ENCODE measurements at regions not wholly inside any gene's neighbourhood (a gene's known extent, or its start where the extent isn't known, plus 50 kb on each side); places are given as distances from the start of the nearest gene placed in this dataset.

DNA sequence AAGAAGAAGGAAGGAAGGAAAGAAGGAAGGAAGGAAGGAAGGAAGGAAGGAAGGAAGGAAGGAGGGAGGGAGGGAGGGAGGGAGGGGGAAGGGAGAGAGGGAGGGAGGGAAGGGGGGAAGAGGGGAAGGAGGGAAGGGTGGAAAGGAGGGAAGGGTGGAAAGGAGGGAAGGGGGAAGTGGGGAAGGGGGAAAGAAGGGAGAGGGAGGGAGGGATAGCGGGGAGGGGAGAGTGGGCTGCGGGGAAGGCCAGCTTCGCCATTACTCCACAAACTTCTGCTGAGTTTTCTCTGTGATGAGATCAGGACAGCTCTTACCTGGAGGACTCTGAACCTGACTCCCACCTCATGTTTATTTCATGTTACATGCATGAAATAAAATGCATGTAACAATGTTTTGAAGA is 601.5 kb upstream of the FSHR start:
- TF ChIP-seq EZH2 (IDR thresholded peaks at IDR 0.05; ENCODE audit: low read length) = no peak
- TF ChIP-seq, protein P1, sequence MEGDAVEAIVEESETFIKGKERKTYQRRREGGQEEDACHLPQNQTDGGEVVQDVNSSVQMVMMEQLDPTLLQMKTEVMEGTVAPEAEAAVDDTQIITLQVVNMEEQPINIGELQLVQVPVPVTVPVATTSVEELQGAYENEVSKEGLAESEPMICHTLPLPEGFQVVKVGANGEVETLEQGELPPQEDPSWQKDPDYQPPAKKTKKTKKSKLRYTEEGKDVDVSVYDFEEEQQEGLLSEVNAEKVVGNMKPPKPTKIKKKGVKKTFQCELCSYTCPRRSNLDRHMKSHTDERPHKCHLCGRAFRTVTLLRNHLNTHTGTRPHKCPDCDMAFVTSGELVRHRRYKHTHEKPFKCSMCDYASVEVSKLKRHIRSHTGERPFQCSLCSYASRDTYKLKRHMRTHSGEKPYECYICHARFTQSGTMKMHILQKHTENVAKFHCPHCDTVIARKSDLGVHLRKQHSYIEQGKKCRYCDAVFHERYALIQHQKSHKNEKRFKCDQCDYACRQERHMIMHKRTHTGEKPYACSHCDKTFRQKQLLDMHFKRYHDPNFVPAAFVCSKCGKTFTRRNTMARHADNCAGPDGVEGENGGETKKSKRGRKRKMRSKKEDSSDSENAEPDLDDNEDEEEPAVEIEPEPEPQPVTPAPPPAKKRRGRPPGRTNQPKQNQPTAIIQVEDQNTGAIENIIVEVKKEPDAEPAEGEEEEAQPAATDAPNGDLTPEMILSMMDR (optimal IDR thresholded peaks at IDR 0.05 in 1 of 3, IDR thresholded peaks at IDR 0.05 in 1 of 3, conservative IDR thresholded peaks at IDR 0.05 in 1 of 3; ENCODE audit: extremely low read depth in 1 of 3, insufficient read depth in 2 of 3, low read length in 3 of 3) = no peak
- H3K9me1 ChIP-seq (ENCODE audit: control insufficient read depth, extremely low read depth, insufficient read depth, low read length) = no peaks in the 10 kb centered on the region
- no peak overlapping the region for H3K4me2 ChIP-seq (ENCODE audit: control insufficient read depth, extremely low read depth, insufficient read depth, low read depth, low read length)
- H3K4me3 ChIP-seq (ENCODE audit: control insufficient read depth in 2 of 3, extremely low read depth in 1 of 3, insufficient read depth in 2 of 3, low read depth in 1 of 3, low read length in 3 of 3) = no peak overlapping the region
- no peak overlapping the region for H3K9ac ChIP-seq (ENCODE audit: control insufficient read depth, extremely low read depth, insufficient read depth, low read length)
- no peaks in the 10 kb centered on the region for H3K79me2 ChIP-seq (ENCODE audit: control insufficient read depth, insufficient read depth, low read length)
- no peak overlapping the region for H2AFZ ChIP-seq (ENCODE audit: control insufficient read depth, low read length)
- H3K27ac ChIP-seq (ENCODE audit: control insufficient read depth, insufficient read depth, low read length) = no peak overlapping the region
- no peaks in the 10 kb centered on the region for H3K9me3 ChIP-seq (ENCODE audit: control insufficient read depth, low read depth, low read length)
- H3K36me3 ChIP-seq (ENCODE audit: control insufficient read depth in 2 of 2, extremely low read depth in 1 of 2, insufficient read depth in 2 of 2, low read length in 2 of 2) = no peaks in the 10 kb centered on the region
- FAIRE-seq (no peak), DNase-seq (ENCODE audit: low read depth, low spot score) (no peak)
- no peaks in the 10 kb centered on the region for H4K20me1 ChIP-seq (ENCODE audit: control insufficient read depth, extremely low read depth, insufficient read depth, low read length)
- dilution Hi-C loops (cut with MboI; ENCODE audit: extremely low pct_ligation_motif_present, low sequenced_read_pairs) = no loop called here
- no peaks in the 10 kb centered on the region for H3K27me3 ChIP-seq (ENCODE audit: control insufficient read depth, extremely low read depth, insufficient read depth, low read length)
- H3K4me1 ChIP-seq (ENCODE audit: control insufficient read depth, extremely low read depth, insufficient read depth, low read length) = no peaks in the 10 kb centered on the region

DNA sequence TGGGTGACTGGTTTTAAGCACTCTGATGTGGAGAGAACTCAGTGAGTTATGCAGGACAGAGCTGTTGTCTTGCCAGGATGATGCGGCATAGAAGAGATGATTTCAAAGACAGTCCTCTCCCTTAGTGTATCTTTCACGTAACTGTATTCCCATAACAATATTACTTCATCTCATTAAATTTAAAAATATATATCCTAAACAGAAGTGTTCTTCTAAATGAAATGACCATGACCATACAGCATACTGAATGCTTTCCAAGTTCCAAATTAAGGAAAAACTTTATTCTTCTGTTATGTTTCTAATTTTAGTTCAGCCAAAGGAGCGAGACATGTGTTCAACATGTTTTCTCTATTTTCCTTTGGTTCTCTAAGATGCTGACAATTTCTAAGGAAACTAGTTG is 600.1 kb upstream of the FSHR start:
- H3K27ac ChIP-seq (ENCODE audit: control insufficient read depth, insufficient read depth, low read length) = no peak overlapping the region

More for the DNA sequence above, 600.1 kb upstream of the FSHR start:
- Histone ChIP-seq H3K9me3 (ENCODE audit: control insufficient read depth, low read depth, low read length) (no peaks in the 10 kb centered on the region), H3K27me3 (ENCODE audit: control insufficient read depth, extremely low read depth, insufficient read depth, low read length) (no peaks in the 10 kb centered on the region), H2AFZ (ENCODE audit: control insufficient read depth, low read length) (no peak overlapping the region), H3K9me1 (ENCODE audit: control insufficient read depth, extremely low read depth, insufficient read depth, low read length) (no peaks in the 10 kb centered on the region), H3K79me2 (ENCODE audit: control insufficient read depth, insufficient read depth, low read length) (no peaks in the 10 kb centered on the region), H3K36me3 (ENCODE audit: control insufficient read depth in 2 of 2, extremely low read depth in 1 of 2, insufficient read depth in 2 of 2, low read length in 2 of 2) (no peaks in the 10 kb centered on the region), H3K4me1 (ENCODE audit: control insufficient read depth, extremely low read depth, insufficient read depth, low read length) (no peaks in the 10 kb centered on the region), H4K20me1 (ENCODE audit: control insufficient read depth, extremely low read depth, insufficient read depth, low read length) (no peaks in the 10 kb centered on the region), H3K9ac (ENCODE audit: control insufficient read depth, extremely low read depth, insufficient read depth, low read length) (no peak overlapping the region), H3K4me3 (ENCODE audit: control insufficient read depth in 2 of 3, extremely low read depth in 1 of 3, insufficient read depth in 2 of 3, low read depth in 1 of 3, low read length in 3 of 3) (no peak overlapping the region), H3K4me2 (ENCODE audit: control insufficient read depth, extremely low read depth, insufficient read depth, low read depth, low read length) (no peak overlapping the region)
- dilution Hi-C loops (cut with MboI; ENCODE audit: extremely low pct_ligation_motif_present, low sequenced_read_pairs) = no loop called here
- DNase-seq (ENCODE audit: low read depth, low spot score) (no peak), FAIRE-seq (no peak)
- no peak for TF ChIP-seq EZH2 (IDR thresholded peaks at IDR 0.05; ENCODE audit: low read length)
- TF ChIP-seq, protein P1 (optimal IDR thresholded peaks at IDR 0.05 in 1 of 3, IDR thresholded peaks at IDR 0.05 in 1 of 3, conservative IDR thresholded peaks at IDR 0.05 in 1 of 3; ENCODE audit: extremely low read depth in 1 of 3, insufficient read depth in 2 of 3, low read length in 3 of 3) = no peak
